A549 (cell line): ENCODE measurements at regions not wholly inside any gene's neighbourhood (a gene's known extent, or its start where the extent isn't known, plus 50 kb on each side); places are given as distances from the start of the nearest gene placed in this dataset.
A peak's percentile ranks its signal among the peaks of the same experiment; 100 is the strongest.

Experiments
- ATAC-seq, 2 experiments: fragments of 200-7000 bp in 1 of 2; fragments of >200 bp in 1 of 2; cut with Nextera tagmentation in 1 of 2; cut with Tn5 transposase in 1 of 2; 3 replicates each; pipeline versions ENCODE4 v1.8.0 to v1.9.1; 2018 to 2020; ENCODE audit warnings: mild to moderate bottlenecking in 1 of 2, moderate library complexity in 1 of 2
- CTCF ChIA-PET: fragments of 300-600 bp; sonication (Branson Sonifier 250); formaldehyde crosslinking; extraction: SDS; loops from one replicate; lab custom pipeline; 2021; ENCODE audit warnings: antibody characterized with exemption, inconsistent platforms; lab: Yijun Ruan, JAX
- POLR2A ChIA-PET: fragments of 350-600 bp; formaldehyde crosslinking; extraction: SDS; loops from one replicate; lab custom pipeline; 2021; ENCODE audit warnings: antibody characterized with exemption, inconsistent platforms; lab: Yijun Ruan, JAX
- DNase-seq, 2 experiments: peaks; one replicate each; pipeline versions ENCODE4 v3.0.0 to v3.0.0-alpha.2; 2011 to 2016; ENCODE audit warnings: low read depth in 1 of 2, low spot score in 1 of 2
- FAIRE-seq: peaks from 2 replicates; lab custom pipeline; 2011; peaks lifted over from hg19 to GRCh38; lab: Jason Lieb, UNC
- H3K27ac ChIP-seq, 2 experiments: fragments of >200 bp; sonication (Bioruptor Twin); formaldehyde crosslinking; 3 replicates each; pipeline ENCODE4 v1.5.1; 2016 to 2017
- H3K4me1 ChIP-seq: fragments of >200 bp; sonication (Bioruptor Twin); formaldehyde crosslinking; 3 replicates; pipeline ENCODE4 v1.6.1; 2016
- H3K4me2 ChIP-seq: fragments of >200 bp; sonication (Bioruptor Twin); formaldehyde crosslinking; 3 replicates; pipeline ENCODE4 v1.6.1; 2016
- H3K4me3 ChIP-seq: fragments of >200 bp; sonication (Bioruptor Twin); formaldehyde crosslinking; 3 replicates; pipeline ENCODE4 v1.5.1; 2016
- H3K9me3 ChIP-seq: fragments of >200 bp; sonication (Bioruptor Twin); formaldehyde crosslinking; 3 replicates; pipeline ENCODE4 v1.6.1; 2016
- CEBPB ChIP-seq, 2 experiments: fragments of >200 bp in 1 of 2; sonication (Bioruptor Twin) in 1 of 2; formaldehyde crosslinking in 1 of 2; IDR thresholded peaks; 2 replicates each; pipeline ENCODE4 v1.6.1; 2012 to 2016
- CHD4 ChIP-seq: fragments of 200-600 bp; sonication (generic); IDR thresholded peaks from 2 replicates; pipeline ENCODE4 v1.6.1; 2016; ENCODE audit warnings: antibody characterized with exemption, mild to moderate bottlenecking, borderline replicate concordance
- FOSL2 ChIP-seq, 2 experiments: fragments of 450-650 bp in 1 of 2; fragments of >200 bp in 1 of 2; sonication (Bioruptor Twin) in 1 of 2; formaldehyde crosslinking; IDR thresholded peaks; 2 replicates each; pipeline versions ENCODE4 v1.5.0 to v1.6.1; 2016 to 2020; ENCODE audit warnings: mild to moderate bottlenecking in 1 of 2, moderate library complexity in 1 of 2
- GATA3 ChIP-seq: IDR thresholded peaks from 2 replicates; pipeline ENCODE4 v1.6.1; 2012; ENCODE audit warnings: borderline replicate concordance
- HEYL ChIP-seq: fragments of 250-450 bp; sonication (Bioruptor Pico); IDR thresholded peaks from 2 replicates; pipeline ENCODE4 v1.8.0; 2021; ENCODE audit warnings: mild to moderate bottlenecking, moderate library complexity
- MAFK ChIP-seq: fragments of 450-650 bp; IDR thresholded peaks from 2 replicates; pipeline ENCODE4 v1.6.1; 2014; ENCODE audit not compliant: partially characterized antibody
- MAZ ChIP-seq: fragments of 150-350 bp; IDR thresholded peaks from 2 replicates; pipeline ENCODE4 v1.6.1; 2014; ENCODE audit warnings: antibody characterized with exemption, low read depth, low read length, borderline replicate concordance
- NR3C1 ChIP-seq: fragments of >200 bp; sonication (Bioruptor Twin); formaldehyde crosslinking; IDR thresholded peaks from 3 replicates; pipeline ENCODE4 v1.6.1; 2017
- PHF8 ChIP-seq: fragments of 200-600 bp; sonication (generic); IDR thresholded peaks from 2 replicates; pipeline ENCODE4 v1.6.1; 2016; ENCODE audit warnings: low read depth, mild to moderate bottlenecking, antibody characterized with exemption, moderate library complexity, borderline replicate concordance
- POLR2A ChIP-seq: IDR thresholded peaks from 2 replicates; pipeline ENCODE4 v1.6.1; 2012; ENCODE audit warnings: mild to moderate bottlenecking, low read length
- RAD21 ChIP-seq, 2 experiments: fragments of >200 bp in 1 of 2; sonication (Bioruptor Twin) in 1 of 2; formaldehyde crosslinking in 1 of 2; IDR thresholded peaks in 1 of 2; conservative IDR thresholded peaks in 1 of 2; 2 replicates in 1 of 2; 3 replicates in 1 of 2; pipeline ENCODE4 v1.6.1; 2012 to 2018; ENCODE audit warnings: inconsistent platforms in 1 of 2
- RARB ChIP-seq: fragments of 250-450 bp; sonication (Bioruptor Pico); IDR thresholded peaks from 2 replicates; pipeline ENCODE4 v1.8.0; 2021; ENCODE audit warnings: mild to moderate bottlenecking, moderate library complexity
- RFX5 ChIP-seq: fragments of 450-650 bp; IDR thresholded peaks from 2 replicates; pipeline ENCODE4 v1.7.1; 2014; ENCODE audit warnings: antibody characterized with exemption, mild to moderate bottlenecking, moderate library complexity
- SMC3 ChIP-seq: fragments of >200 bp; sonication (Bioruptor Twin); formaldehyde crosslinking; IDR thresholded peaks from 3 replicates; pipeline ENCODE4 v1.6.1; 2018; ENCODE audit warnings: inconsistent platforms
- SREBF2 ChIP-seq: fragments of 450-650 bp; IDR thresholded peaks from 2 replicates; pipeline ENCODE4 v1.6.1; 2014; ENCODE audit warnings: mild to moderate bottlenecking, moderate library complexity
- TP53 ChIP-seq: fragments of 250-450 bp; sonication (Bioruptor Pico); IDR thresholded peaks from 2 replicates; pipeline ENCODE4 v1.5.0; 2021; ENCODE audit warnings: mild to moderate bottlenecking, moderate library complexity
- ZC3H11A ChIP-seq: fragments of 450-650 bp; IDR thresholded peaks from 2 replicates; pipeline ENCODE4 v1.6.1; 2014; ENCODE audit warnings: antibody characterized with exemption, mild to moderate bottlenecking
- ZFP36 ChIP-seq: fragments of 450-650 bp; IDR thresholded peaks from 2 replicates; pipeline ENCODE4 v1.6.1; 2014; ENCODE audit warnings: borderline replicate concordance; ENCODE audit not compliant: partially characterized antibody
- WGBS: methylation state at CpG from one replicate; pipeline ENCODE4 v1.1.6; 2017; ENCODE audit errors: missing lambda C conversion rate; 5-methylcytosine and 5-hydroxymethylcytosine counted together
- TF ChIP-seq, protein P1 (sequence below): fragments of >200 bp; sonication (Bioruptor Twin); formaldehyde crosslinking; IDR thresholded peaks from 3 replicates; pipeline ENCODE4 v1.5.1; 2016
- TF ChIP-seq, protein P2 (sequence below): fragments of 450-650 bp; IDR thresholded peaks from 2 replicates; pipeline ENCODE4 v1.6.1; 2014; ENCODE audit warnings: antibody characterized with exemption
- TF ChIP-seq, protein P3 (sequence below): fragments of 250-450 bp; sonication (Bioruptor Pico); IDR thresholded peaks from 2 replicates; pipeline ENCODE4 v1.5.0; 2021; ENCODE audit warnings: mild to moderate bottlenecking, moderate library complexity, borderline replicate concordance

DNA sequence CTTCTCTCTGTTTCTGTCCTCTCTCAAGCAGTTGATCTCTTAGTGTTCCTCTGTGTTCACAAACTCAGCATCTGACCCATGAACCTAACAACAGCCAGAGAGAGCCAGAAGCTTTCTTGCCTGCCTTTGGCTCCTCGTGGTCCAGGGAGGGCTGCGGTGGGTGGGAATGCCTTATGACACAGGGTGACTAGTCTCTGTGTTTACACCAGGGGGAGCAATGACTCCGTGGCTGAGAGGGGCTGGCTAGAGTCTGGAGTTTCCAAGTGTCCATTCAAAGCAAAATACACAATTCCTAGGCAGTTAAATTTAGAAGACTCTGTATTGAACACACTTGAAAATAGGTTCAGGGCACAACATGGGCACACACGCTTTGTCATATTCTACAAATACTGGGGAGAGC is 370.0 kb upstream of the FRG2C start:
- no peak overlapping the region for H3K4me2 ChIP-seq
- 5% methylated on average over 4 of the region's 4 CpGs for WGBS
- no peak overlapping the region for H3K27ac ChIP-seq
- no peaks in the 10 kb centered on the region for H3K9me3 ChIP-seq
- CTCF ChIA-PET = interaction anchor here (1.1 kb wide), 1 partner anchor 294 kb away, joined by 3 read pairs; no protein-coding TSS in a partner anchor
- H3K4me1 ChIP-seq = no peaks in the 10 kb centered on the region
- no peak for FAIRE-seq
- peak; percentile 4 to 10 for DNase-seq
- H3K4me3 ChIP-seq = no peak overlapping the region
- peak; percentile 82 to 95 for ATAC-seq
- POLR2A ChIA-PET = no interaction called here
- TF ChIP-seq, protein P1, sequence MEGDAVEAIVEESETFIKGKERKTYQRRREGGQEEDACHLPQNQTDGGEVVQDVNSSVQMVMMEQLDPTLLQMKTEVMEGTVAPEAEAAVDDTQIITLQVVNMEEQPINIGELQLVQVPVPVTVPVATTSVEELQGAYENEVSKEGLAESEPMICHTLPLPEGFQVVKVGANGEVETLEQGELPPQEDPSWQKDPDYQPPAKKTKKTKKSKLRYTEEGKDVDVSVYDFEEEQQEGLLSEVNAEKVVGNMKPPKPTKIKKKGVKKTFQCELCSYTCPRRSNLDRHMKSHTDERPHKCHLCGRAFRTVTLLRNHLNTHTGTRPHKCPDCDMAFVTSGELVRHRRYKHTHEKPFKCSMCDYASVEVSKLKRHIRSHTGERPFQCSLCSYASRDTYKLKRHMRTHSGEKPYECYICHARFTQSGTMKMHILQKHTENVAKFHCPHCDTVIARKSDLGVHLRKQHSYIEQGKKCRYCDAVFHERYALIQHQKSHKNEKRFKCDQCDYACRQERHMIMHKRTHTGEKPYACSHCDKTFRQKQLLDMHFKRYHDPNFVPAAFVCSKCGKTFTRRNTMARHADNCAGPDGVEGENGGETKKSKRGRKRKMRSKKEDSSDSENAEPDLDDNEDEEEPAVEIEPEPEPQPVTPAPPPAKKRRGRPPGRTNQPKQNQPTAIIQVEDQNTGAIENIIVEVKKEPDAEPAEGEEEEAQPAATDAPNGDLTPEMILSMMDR = peak; percentile 28; the same call in 2 of the 3 replicates
- no peak for TF ChIP-seq ZFP36
- no peak for TF ChIP-seq FOSL2 (IDR thresholded peaks at IDR 0.05)
- no peak for TF ChIP-seq FOSL2 (CRISPR knock-in tag; IDR thresholded peaks at IDR 0.05)
- TF ChIP-seq RFX5 = no peak
- TF ChIP-seq SMC3 = peak; percentile 39; the same call in 1 of the 3 replicates
- no peak for TF ChIP-seq RARB (CRISPR knock-in tag)
- TF ChIP-seq, protein P2, sequence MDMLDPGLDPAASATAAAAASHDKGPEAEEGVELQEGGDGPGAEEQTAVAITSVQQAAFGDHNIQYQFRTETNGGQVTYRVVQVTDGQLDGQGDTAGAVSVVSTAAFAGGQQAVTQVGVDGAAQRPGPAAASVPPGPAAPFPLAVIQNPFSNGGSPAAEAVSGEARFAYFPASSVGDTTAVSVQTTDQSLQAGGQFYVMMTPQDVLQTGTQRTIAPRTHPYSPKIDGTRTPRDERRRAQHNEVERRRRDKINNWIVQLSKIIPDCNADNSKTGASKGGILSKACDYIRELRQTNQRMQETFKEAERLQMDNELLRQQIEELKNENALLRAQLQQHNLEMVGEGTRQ = no peak
- no peak for TF ChIP-seq MAZ
- no peak for TF ChIP-seq POLR2A
- TF ChIP-seq RAD21 (conservative IDR thresholded peaks at IDR 0.05 in 1 of 2, IDR thresholded peaks at IDR 0.05 in 1 of 2) = peak; percentile 41 to 56; a peak in 4 of 5 replicates

DNA sequence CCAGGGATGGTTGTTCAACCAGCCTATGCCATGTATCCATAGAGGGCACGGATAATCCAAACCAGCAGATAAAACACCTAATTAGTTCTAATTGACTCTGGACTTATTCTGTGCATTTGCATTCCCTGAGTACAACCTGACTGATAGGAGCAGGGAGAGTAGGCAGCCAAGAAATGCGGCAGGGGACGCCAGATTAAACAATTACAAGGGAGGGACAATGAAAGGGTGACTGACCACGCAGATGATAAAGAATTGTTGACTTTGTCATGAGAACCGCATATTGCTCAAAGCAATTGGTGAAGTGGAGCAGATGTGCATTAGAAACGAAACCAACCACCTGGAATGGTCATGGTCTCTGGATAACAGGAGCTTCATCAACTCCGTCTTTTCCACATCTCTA is 369.1 kb upstream of the FRG2C start:
- no peak for FAIRE-seq
- H3K4me1 ChIP-seq = no peaks in the 10 kb centered on the region
- TF ChIP-seq TP53 (CRISPR knock-in tag) (no peak), CEBPB (IDR thresholded peaks at IDR 0.05) (no peak), ZC3H11A (no peak), HEYL (CRISPR knock-in tag) (no peak), PHF8 (no peak), RFX5 (no peak)
- TF ChIP-seq, protein P3, sequence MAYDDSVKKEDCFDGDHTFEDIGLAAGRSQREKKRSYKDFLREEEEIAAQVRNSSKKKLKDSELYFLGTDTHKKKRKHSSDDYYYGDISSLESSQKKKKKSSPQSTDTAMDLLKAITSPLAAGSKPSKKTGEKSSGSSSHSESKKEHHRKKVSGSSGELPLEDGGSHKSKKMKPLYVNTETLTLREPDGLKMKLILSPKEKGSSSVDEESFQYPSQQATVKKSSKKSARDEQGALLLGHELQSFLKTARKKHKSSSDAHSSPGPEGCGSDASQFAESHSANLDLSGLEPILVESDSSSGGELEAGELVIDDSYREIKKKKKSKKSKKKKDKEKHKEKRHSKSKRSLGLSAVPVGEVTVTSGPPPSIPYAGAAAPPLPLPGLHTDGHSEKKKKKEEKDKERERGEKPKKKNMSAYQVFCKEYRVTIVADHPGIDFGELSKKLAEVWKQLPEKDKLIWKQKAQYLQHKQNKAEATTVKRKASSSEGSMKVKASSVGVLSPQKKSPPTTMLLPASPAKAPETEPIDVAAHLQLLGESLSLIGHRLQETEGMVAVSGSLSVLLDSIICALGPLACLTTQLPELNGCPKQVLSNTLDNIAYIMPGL (CRISPR knock-in tag) = no peak
- H3K4me2 ChIP-seq = no peak overlapping the region
- DNase-seq = no peak
- no peaks in the 10 kb centered on the region for H3K9me3 ChIP-seq
- ChIA-PET CTCF (interaction anchor here (0.6 kb wide), 1 partner anchor 245 kb away, joined by 6 read pairs; no protein-coding TSS in a partner anchor), POLR2A (no interaction called here)
- no peak for ATAC-seq
- WGBS = 12% methylated on average over 7 of the region's 7 CpGs
- no peak overlapping the region for H3K27ac ChIP-seq
- H3K4me3 ChIP-seq = no peak overlapping the region

DNA sequence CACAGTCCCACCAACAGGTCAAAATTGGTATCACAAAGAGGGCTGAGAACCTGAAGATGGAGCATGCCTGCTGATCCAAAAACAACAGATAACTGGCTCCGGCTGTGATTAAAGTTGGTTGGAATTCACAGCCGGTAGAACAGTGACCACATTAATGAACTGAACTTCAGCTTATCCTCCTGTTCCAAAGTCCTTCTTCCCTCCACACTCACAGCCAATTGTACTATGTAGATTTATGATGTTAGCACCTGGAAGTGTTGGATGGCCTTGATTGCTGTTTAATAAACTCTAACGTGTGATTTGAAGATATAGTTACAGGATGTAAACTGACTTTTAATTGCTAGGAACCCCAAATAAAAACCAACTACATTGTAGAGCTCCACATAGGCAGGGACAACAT is 367.3 kb upstream of the FRG2C start:
- ATAC-seq = no peak
- DNase-seq = no peak
- Histone ChIP-seq H3K27ac (no peak overlapping the region), H3K4me2 (no peak overlapping the region), H3K4me1 (no peaks in the 10 kb centered on the region), H3K9me3 (no peaks in the 10 kb centered on the region), H3K4me3 (no peak overlapping the region)
- 56% methylated on average over 3 of the region's 3 CpGs for WGBS
- POLR2A ChIA-PET = no interaction called here
- CTCF ChIA-PET = interaction anchor here (0.6 to 0.9 kb wide), 3 partner anchors 39 to 304 kb away, joined by 3 to 4 read pairs (median 3); no protein-coding TSS in a partner anchor
- TF ChIP-seq MAFK = no peak
- no peak for TF ChIP-seq NR3C1
- no peak for TF ChIP-seq RFX5
- no peak for TF ChIP-seq GATA3
- TF ChIP-seq ZFP36 = no peak
- no peak for TF ChIP-seq SREBF2
- no peak for TF ChIP-seq CHD4
- no peak for FAIRE-seq
